ENCODE measurements at regions not wholly inside any gene's neighbourhood (a gene's known extent, or its start where the extent isn't known, plus 50 kb on each side); places are given as distances from the start of the nearest gene placed in this dataset.

GRCh38 chr6:71157345-71157744 lies 131.3 kb upstream of the OGFRL1 start:
- no peak for TF ChIP-seq CTCF (IDR thresholded peaks at IDR 0.05; ENCODE audit: unreplicated experiment)
- no peak for DNase-seq (ENCODE audit: low spot score in 2 of 2, unreplicated experiment in 2 of 2)

GRCh38 chr6:71164890-71165289 lies 123.7 kb upstream of the OGFRL1 start:
- H3K9me3 Mint-ChIP-seq = no peaks in the 10 kb centered on the region
- TF ChIP-seq CTCF (IDR thresholded peaks at IDR 0.05; ENCODE audit: unreplicated experiment) = no peak
- no peak for DNase-seq (ENCODE audit: low spot score in 2 of 2, unreplicated experiment in 2 of 2)
- H3K4me1 Mint-ChIP-seq = peaks cover 18% of the 10 kb centered on the region
- H3K36me3 Mint-ChIP-seq = no peaks in the 10 kb centered on the region
- H3K27ac Mint-ChIP-seq = no peak overlapping the region
- H3K4me3 Mint-ChIP-seq = no peak overlapping the region
- H3K27me3 Mint-ChIP-seq (ENCODE audit: low read depth) = no peaks in the 10 kb centered on the region

More at GRCh38 chr6:71157345-71157744, 131.3 kb upstream of the OGFRL1 start:
- Mint-ChIP-seq H3K4me3 (no peak overlapping the region), H3K27ac (no peak overlapping the region), H3K4me1 (no peaks in the 10 kb centered on the region), H3K9me3 (no peaks in the 10 kb centered on the region), H3K27me3 (ENCODE audit: low read depth) (no peaks in the 10 kb centered on the region), H3K36me3 (no peaks in the 10 kb centered on the region)

- Mint-ChIP-seq H3K27ac (peak overlapping the region; percentile 4), H3K36me3 (no peaks in the 10 kb centered on the region), H3K4me1 (peaks cover 20% of the 10 kb centered on the region), H3K27me3 (ENCODE audit: low read depth) (no peaks in the 10 kb centered on the region), H3K4me3 (no peak overlapping the region), H3K9me3 (no peaks in the 10 kb centered on the region)
- no peak for DNase-seq (ENCODE audit: low spot score in 2 of 2, unreplicated experiment in 2 of 2)
- TF ChIP-seq CTCF (IDR thresholded peaks at IDR 0.05; ENCODE audit: unreplicated experiment) = no peak
Observed at GRCh38 chr6:71168233-71168765, 120.3 kb upstream of the OGFRL1 start.

- Mint-ChIP-seq H3K36me3 (no peaks in the 10 kb centered on the region), H3K4me1 (peaks cover 20% of the 10 kb centered on the region), H3K27ac (no peak overlapping the region), H3K9me3 (peaks cover 6% of the 10 kb centered on the region), H3K27me3 (ENCODE audit: low read depth) (no peaks in the 10 kb centered on the region), H3K4me3 (no peak overlapping the region)
- no peak for DNase-seq (ENCODE audit: low spot score in 2 of 2, unreplicated experiment in 2 of 2)
- no peak for TF ChIP-seq CTCF (IDR thresholded peaks at IDR 0.05; ENCODE audit: unreplicated experiment)
Observed at GRCh38 chr6:71171497-71172070, 117.0 kb upstream of the OGFRL1 start.

GRCh38 chr6:71179249-71179885 lies 109.2 kb upstream of the OGFRL1 start:
- no peak for DNase-seq (ENCODE audit: low spot score in 2 of 2, unreplicated experiment in 2 of 2)
- Mint-ChIP-seq H3K4me3 (no peak overlapping the region), H3K36me3 (peaks cover 11% of the 10 kb centered on the region), H3K27me3 (ENCODE audit: low read depth) (no peaks in the 10 kb centered on the region), H3K4me1 (peaks cover 8% of the 10 kb centered on the region), H3K27ac (no peak overlapping the region), H3K9me3 (peaks cover 24% of the 10 kb centered on the region)
- TF ChIP-seq CTCF (IDR thresholded peaks at IDR 0.05; ENCODE audit: unreplicated experiment) = no peak

Data from mesothelial cell of epicardium (in vitro differentiated cells).